Neural cell (in vitro differentiated cells): ENCODE measurements at regions not wholly inside any gene's neighbourhood (a gene's known extent, or its start where the extent isn't known, plus 50 kb on each side); places are given as distances from the start of the nearest gene placed in this dataset.
"Not testable (repeated sequence)": the region's sequence is repeated elsewhere in the genome, so short reads cannot be mapped to it uniquely, and the experiment has no call there.

Experiments
- H2AFZ ChIP-seq: fragments of 200-600, 300-800 bp; sonication (generic), shearing (Covaris generic); 2 replicates; pipeline ENCODE4 v1.6.0; 2014; ENCODE audit warnings: low read depth, mild to moderate bottlenecking, antibody characterized with exemption, low read length, moderate library complexity
- H3F3A ChIP-seq: fragments of 200-600 bp; shearing (Covaris generic); 2 replicates; pipeline ENCODE4 v1.6.1; 2016; ENCODE audit warnings: mild to moderate bottlenecking, moderate library complexity, mixed read lengths, antibody characterized with exemption, low read length; ENCODE audit not compliant: insufficient read depth, poor library complexity, severe bottlenecking
- H3K27ac ChIP-seq: fragments of 200-600, 300-800 bp; sonication (generic), shearing (Covaris generic); 2 replicates; pipeline ENCODE4 v1.5.1; 2014; ENCODE audit warnings: mild to moderate bottlenecking, low read length, moderate library complexity
- H3K27me3 ChIP-seq: fragments of 300-800, 200-600 bp; sonication (generic), shearing (Covaris generic); 2 replicates; pipeline ENCODE4 v1.6.0; 2014; ENCODE audit warnings: mild to moderate bottlenecking, low read depth, low read length, moderate library complexity; ENCODE audit not compliant: insufficient read depth
- H3K36me3 ChIP-seq: fragments of 300-800, 200-600 bp; sonication (generic), shearing (Covaris generic); 2 replicates; pipeline ENCODE4 v1.5.1; 2014; ENCODE audit warnings: mild to moderate bottlenecking, antibody characterized with exemption, low read length, moderate library complexity; ENCODE audit not compliant: insufficient read depth
- H3K4me2 ChIP-seq: fragments of 300-800, 200-600 bp; sonication (generic), shearing (Covaris generic); 2 replicates; pipeline ENCODE4 v1.6.0; 2014; ENCODE audit warnings: mild to moderate bottlenecking, low read length
- H3K4me3 ChIP-seq: fragments of 300-800, 200-600 bp; sonication (generic), shearing (Covaris generic); 2 replicates; pipeline ENCODE4 v1.5.1; 2014; ENCODE audit warnings: mild to moderate bottlenecking, low read length, moderate library complexity
- H3K79me2 ChIP-seq: fragments of 200-600 bp; shearing (Covaris generic); replicated peaks from 2 replicates; pipeline ENCODE4 v1.6.0; 2014; ENCODE audit warnings: mild to moderate bottlenecking, low read length, moderate library complexity; ENCODE audit not compliant: insufficient read depth
- H3K9ac ChIP-seq: fragments of 300-800, 200-600 bp; sonication (generic), shearing (Covaris generic); 2 replicates; pipeline ENCODE4 v1.6.1; 2016; ENCODE audit warnings: mild to moderate bottlenecking, low read length, mixed read lengths
- H3K9me2 ChIP-seq: fragments of 200-600 bp; shearing (Covaris generic); 2 replicates; pipeline ENCODE4 v1.6.1; 2016; ENCODE audit warnings: mild to moderate bottlenecking, low read length, mixed read lengths; ENCODE audit not compliant: insufficient read depth
- H3K9me3 ChIP-seq: fragments of 200-600, 300-800 bp; sonication (generic), shearing (Covaris generic); 2 replicates; pipeline ENCODE4 v1.6.1; 2016; ENCODE audit warnings: mild to moderate bottlenecking, mixed run types, low read length, moderate library complexity, mixed read lengths
- H4K20me1 ChIP-seq: fragments of 200-600 bp; shearing (Covaris generic); 2 replicates; pipeline ENCODE4 v1.6.1; 2016; ENCODE audit warnings: mild to moderate bottlenecking, mixed run types; ENCODE audit not compliant: insufficient read depth
- EP300 ChIP-seq: fragments of 450-650 bp; conservative IDR thresholded peaks from 2 replicates; pipeline ENCODE4 v1.6.1; 2014; ENCODE audit warnings: antibody characterized with exemption, mild to moderate bottlenecking, moderate library complexity; ENCODE audit not compliant: poor library complexity, severe bottlenecking
- MXI1 ChIP-seq: fragments of 450-650 bp; conservative IDR thresholded peaks from 2 replicates; pipeline ENCODE4 v1.6.1; 2014; ENCODE audit warnings: antibody characterized with exemption, mild to moderate bottlenecking; ENCODE audit not compliant: poor library complexity, severe bottlenecking
- POLR2AphosphoS5 ChIP-seq: IDR thresholded peaks from 2 replicates; pipeline ENCODE4 v1.6.1; 2012
- RAD21 ChIP-seq: fragments of 450-650 bp; conservative IDR thresholded peaks from 2 replicates; pipeline ENCODE4 v1.6.1; 2014; ENCODE audit warnings: antibody characterized with exemption, mild to moderate bottlenecking, moderate library complexity
- SMC3 ChIP-seq: fragments of 450-650 bp; conservative IDR thresholded peaks from 2 replicates; pipeline ENCODE4 v1.6.1; 2014; ENCODE audit warnings: antibody characterized with exemption, mild to moderate bottlenecking, moderate library complexity; ENCODE audit not compliant: poor library complexity
- TAF1 ChIP-seq: IDR thresholded peaks from 2 replicates; pipeline ENCODE4 v1.6.1; 2012; ENCODE audit warnings: low read depth
- TF ChIP-seq, protein P1 (sequence below): fragments of 450-650 bp; IDR thresholded peaks from 2 replicates; pipeline ENCODE4 v1.5.1; 2014; ENCODE audit warnings: antibody characterized with exemption, mild to moderate bottlenecking, moderate library complexity; ENCODE audit not compliant: poor library complexity, severe bottlenecking
- TF ChIP-seq, protein P2 (sequence below): IDR thresholded peaks from 2 replicates; pipeline ENCODE4 v1.6.1; 2012; ENCODE audit warnings: borderline replicate concordance

- Histone ChIP-seq H3K9ac (no peak overlapping the region), H3K27me3 (no peaks in the 10 kb centered on the region), H3K4me2 (no peak overlapping the region), H2AFZ (no peak overlapping the region), H3K9me2 (no peaks in the 10 kb centered on the region), H3K36me3 (no peaks in the 10 kb centered on the region), H3K4me3 (no peak overlapping the region), H3K9me3 (no peaks in the 10 kb centered on the region), H3F3A (no peaks in the 10 kb centered on the region), H4K20me1 (no peaks in the 10 kb centered on the region), H3K27ac (no peak overlapping the region), H3K79me2 (no peaks in the 10 kb centered on the region)
- TF ChIP-seq TAF1 (no peak), POLR2AphosphoS5 (no peak), RAD21 (peak; percentile 24)
- TF ChIP-seq, protein P1, sequence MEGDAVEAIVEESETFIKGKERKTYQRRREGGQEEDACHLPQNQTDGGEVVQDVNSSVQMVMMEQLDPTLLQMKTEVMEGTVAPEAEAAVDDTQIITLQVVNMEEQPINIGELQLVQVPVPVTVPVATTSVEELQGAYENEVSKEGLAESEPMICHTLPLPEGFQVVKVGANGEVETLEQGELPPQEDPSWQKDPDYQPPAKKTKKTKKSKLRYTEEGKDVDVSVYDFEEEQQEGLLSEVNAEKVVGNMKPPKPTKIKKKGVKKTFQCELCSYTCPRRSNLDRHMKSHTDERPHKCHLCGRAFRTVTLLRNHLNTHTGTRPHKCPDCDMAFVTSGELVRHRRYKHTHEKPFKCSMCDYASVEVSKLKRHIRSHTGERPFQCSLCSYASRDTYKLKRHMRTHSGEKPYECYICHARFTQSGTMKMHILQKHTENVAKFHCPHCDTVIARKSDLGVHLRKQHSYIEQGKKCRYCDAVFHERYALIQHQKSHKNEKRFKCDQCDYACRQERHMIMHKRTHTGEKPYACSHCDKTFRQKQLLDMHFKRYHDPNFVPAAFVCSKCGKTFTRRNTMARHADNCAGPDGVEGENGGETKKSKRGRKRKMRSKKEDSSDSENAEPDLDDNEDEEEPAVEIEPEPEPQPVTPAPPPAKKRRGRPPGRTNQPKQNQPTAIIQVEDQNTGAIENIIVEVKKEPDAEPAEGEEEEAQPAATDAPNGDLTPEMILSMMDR = peak; percentile 50
These were observed 471.9 kb upstream of the FRG2C start for GRCh38 chr3:75192146-75192616.

DNA sequence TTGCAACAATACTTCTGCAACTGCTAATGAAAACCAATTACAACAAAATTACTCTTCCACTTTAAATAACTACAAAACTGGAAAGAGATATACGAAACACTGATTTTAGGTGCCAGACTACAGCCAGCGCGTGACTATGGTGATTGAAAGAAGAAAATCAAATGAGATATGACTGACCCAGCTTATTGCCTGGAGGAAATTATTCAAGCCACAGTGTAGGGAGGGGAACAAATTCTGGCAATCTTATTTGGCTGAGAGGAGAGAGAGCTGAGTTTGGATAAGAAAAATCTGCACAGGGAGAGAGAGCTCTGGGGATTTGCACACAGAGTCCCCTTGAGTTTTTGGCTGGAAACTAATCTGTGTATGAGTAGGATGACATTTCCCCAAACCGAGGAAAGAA, 470.3 kb upstream of the FRG2C start:
- Histone ChIP-seq H3K36me3 (no peaks in the 10 kb centered on the region), H3K4me3 (no peak overlapping the region), H2AFZ (no peak overlapping the region), H3K79me2 (no peaks in the 10 kb centered on the region), H4K20me1 (no peaks in the 10 kb centered on the region), H3K9me2 (no peaks in the 10 kb centered on the region), H3K27ac (no peak overlapping the region), H3F3A (no peaks in the 10 kb centered on the region), H3K9ac (no peak overlapping the region), H3K9me3 (no peaks in the 10 kb centered on the region), H3K27me3 (no peaks in the 10 kb centered on the region), H3K4me2 (no peak overlapping the region)
- TF ChIP-seq, protein P1 = no peak
- no peak for TF ChIP-seq TAF1

- not testable (repeated sequence) for H4K20me1 ChIP-seq, H3K27me3 ChIP-seq, H3K9ac ChIP-seq, H3K79me2 ChIP-seq, H2AFZ ChIP-seq, H3K27ac ChIP-seq, H3F3A ChIP-seq, H3K36me3 ChIP-seq, H3K9me2 ChIP-seq, H3K9me3 ChIP-seq, H3K4me2 ChIP-seq, H3K4me3 ChIP-seq
These were observed 449.8 kb upstream of the FRG2C start for GRCh38 chr3:75214332-75214731.

DNA sequence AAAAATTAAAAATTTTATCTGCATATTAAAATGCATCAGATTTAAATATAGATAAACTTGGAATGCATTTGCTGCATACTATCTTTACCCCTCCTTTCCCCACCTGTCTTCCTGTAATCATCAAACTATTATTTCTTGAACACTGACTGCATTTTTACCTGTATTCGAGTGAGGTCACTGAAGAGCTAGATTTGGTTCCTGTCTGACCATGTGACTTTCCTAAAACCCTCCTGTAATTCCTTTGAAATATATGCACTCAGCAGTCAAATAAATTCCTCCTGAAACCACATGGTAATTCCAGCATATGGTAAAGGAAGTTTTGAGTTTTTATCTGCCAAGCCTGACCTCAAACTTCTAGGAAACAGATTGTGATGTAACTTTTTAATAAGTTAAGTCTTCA, 445.6 kb upstream of the FRG2C start:
- Histone ChIP-seq H3K9me2 (no peaks in the 10 kb centered on the region), H3K4me2 (no peak overlapping the region), H3K79me2 (no peaks in the 10 kb centered on the region), H3K27me3 (no peaks in the 10 kb centered on the region), H2AFZ (no peak overlapping the region), H3K27ac (no peak overlapping the region), H3K9ac (no peak overlapping the region), H3K9me3 (no peaks in the 10 kb centered on the region), H4K20me1 (no peaks in the 10 kb centered on the region), H3K36me3 (no peaks in the 10 kb centered on the region), H3K4me3 (no peak overlapping the region), H3F3A (no peaks in the 10 kb centered on the region)
- TF ChIP-seq MXI1 = no peak
- TF ChIP-seq, protein P1 = no peak
- TF ChIP-seq, protein P2, sequence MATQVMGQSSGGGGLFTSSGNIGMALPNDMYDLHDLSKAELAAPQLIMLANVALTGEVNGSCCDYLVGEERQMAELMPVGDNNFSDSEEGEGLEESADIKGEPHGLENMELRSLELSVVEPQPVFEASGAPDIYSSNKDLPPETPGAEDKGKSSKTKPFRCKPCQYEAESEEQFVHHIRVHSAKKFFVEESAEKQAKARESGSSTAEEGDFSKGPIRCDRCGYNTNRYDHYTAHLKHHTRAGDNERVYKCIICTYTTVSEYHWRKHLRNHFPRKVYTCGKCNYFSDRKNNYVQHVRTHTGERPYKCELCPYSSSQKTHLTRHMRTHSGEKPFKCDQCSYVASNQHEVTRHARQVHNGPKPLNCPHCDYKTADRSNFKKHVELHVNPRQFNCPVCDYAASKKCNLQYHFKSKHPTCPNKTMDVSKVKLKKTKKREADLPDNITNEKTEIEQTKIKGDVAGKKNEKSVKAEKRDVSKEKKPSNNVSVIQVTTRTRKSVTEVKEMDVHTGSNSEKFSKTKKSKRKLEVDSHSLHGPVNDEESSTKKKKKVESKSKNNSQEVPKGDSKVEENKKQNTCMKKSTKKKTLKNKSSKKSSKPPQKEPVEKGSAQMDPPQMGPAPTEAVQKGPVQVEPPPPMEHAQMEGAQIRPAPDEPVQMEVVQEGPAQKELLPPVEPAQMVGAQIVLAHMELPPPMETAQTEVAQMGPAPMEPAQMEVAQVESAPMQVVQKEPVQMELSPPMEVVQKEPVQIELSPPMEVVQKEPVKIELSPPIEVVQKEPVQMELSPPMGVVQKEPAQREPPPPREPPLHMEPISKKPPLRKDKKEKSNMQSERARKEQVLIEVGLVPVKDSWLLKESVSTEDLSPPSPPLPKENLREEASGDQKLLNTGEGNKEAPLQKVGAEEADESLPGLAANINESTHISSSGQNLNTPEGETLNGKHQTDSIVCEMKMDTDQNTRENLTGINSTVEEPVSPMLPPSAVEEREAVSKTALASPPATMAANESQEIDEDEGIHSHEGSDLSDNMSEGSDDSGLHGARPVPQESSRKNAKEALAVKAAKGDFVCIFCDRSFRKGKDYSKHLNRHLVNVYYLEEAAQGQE = no peak
- TF ChIP-seq RAD21 = no peak
- no peak for TF ChIP-seq SMC3
- TF ChIP-seq EP300 = no peak
- TF ChIP-seq TAF1 = no peak
